ENCODE measurements at regions not wholly inside any gene's neighbourhood (a gene's known extent, or its start where the extent isn't known, plus 50 kb on each side); places are given as distances from the start of the nearest gene placed in this dataset.

DNA sequence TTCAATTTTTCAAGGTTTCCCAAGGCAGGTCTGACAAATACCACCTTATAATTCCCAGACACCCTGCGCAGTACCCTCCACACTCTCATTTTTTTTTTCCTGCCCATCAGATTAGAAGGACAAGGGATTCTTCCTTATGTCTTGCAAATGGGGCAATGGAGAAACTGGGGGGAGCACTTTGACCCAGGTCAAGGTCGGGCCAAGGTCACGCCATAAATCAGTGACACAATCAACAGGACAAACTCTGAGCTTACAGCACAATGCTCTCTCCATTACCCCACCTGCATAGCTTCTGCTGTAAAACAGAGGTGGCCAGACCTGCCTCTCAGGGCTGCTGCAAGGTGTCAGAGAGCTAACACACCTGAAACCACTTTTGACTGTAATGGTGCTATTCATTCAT, 254.4 kb upstream of the ZMIZ1 start:
- no peak for DNase-seq

DNA sequence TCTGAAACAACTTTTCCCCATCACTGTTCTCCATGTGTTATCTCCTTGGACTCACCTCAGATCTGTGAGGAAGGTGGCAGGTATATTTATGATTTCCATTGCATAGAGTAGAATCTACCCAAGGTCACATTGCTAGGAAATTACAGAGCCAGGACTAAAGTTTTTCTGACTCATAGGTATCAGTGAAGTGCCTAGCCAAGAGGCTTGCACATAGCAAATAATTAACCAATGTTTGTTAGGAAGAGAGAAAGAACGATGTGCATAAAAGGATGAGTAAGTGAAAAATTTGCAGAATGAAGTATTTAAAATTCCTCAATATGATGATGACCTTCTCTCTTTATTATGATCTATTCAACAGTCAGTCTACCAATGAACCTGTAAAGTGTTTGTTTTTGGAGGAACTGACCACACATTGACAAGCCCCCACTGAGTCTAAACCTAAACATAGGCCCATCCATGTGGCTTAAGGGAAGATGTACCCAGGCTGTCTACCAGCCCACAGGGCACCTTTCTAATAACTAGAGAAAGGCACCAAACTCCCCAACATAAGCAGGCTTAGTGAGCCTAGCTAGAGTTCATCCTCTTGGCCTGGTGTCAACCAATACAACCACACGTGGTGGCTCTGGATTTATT, 252.9 kb upstream of the ZMIZ1 start:
- no peak for DNase-seq

DNA sequence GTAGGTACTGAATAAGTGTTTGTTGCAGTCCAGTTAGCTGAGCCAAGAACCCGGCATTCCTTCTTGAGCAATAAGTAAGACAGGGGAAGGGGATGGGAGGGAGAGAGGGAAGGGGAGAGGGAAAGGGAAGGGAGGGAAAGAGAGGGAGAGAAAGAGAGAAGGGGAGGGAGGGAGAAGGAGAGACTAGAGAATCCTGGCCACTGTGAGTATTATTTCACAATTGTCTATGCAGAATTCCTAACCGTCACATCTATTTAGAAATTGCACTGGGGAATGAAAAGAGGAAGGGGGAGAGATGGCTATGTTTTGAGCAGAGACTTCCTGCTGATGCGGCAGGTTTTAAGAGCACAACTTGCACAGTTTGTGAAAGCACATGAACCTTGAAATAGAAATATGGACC, 251.4 kb upstream of the ZMIZ1 start:
- DNase-seq: no peak

GRCh38 chr10:78817804-78818203, 251.0 kb upstream of the ZMIZ1 start:
- no peak for DNase-seq

GRCh38 chr10:78819361-78820006, 249.3 kb upstream of the ZMIZ1 start:
- DNase-seq: no peak

GRCh38 chr10:78820007-78820362, 248.8 kb upstream of the ZMIZ1 start:
- DNase-seq: no peak

DNA sequence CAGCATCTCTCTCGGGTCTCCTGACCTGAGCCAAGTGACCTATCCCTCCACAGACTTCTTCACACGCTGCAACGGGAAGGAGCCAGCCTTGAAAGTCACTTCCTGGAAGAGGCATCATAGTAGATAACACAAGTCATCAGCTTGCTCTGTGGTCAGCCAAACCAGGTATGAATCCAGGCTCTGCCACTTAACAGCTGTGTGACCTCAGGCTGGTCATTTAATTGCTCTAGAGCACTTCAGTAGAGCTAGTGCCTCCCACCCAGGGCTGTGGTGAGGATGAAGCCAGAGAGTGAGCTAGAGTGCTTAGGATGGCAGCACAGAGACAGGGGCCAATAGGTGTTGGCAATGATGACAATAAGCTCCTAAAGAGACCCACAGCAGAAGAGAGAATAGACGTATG, 247.7 kb upstream of the ZMIZ1 start:
- no peak for DNase-seq

- DNase-seq: no peak
Observed at GRCh38 chr10:78828647-78829539, 239.9 kb upstream of the ZMIZ1 start.

- DNase-seq: no peak
Observed at GRCh38 chr10:78829565-78829964, 239.2 kb upstream of the ZMIZ1 start.

- DNase-seq: no peak
Observed at GRCh38 chr10:78830062-78830975, 238.4 kb upstream of the ZMIZ1 start.

- no peak for DNase-seq
Observed at GRCh38 chr10:78830976-78831375, 237.8 kb upstream of the ZMIZ1 start.

GRCh38 chr10:78831461-78831860, 237.3 kb upstream of the ZMIZ1 start:
- no peak for DNase-seq

GRCh38 chr10:78832281-78832680, 236.5 kb upstream of the ZMIZ1 start:
- no peak for DNase-seq

DNA sequence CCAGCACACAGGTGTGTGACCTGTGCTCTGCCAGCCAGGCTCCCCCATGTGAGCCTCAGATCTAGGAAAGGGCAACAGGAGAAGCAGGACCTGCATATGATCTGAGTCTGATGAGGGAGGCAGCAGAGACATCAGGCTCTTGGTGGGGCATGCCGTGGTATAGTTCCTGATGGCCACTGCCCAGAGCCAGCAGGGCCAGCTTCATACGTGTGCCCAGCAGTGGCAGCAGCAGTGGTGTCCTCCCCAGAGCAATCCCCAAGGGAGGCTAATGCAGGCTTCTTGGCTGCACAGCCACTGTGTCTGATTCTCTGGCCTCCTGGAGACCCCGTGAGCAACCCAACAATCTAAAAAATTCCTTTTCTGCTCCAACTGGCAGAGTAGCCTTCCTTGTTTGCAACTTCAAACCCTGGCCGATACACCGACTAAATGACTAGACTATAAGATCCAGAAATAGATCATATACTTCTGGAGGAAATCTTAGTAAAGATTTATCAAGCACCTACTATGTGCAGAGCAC, 230.6 kb upstream of the ZMIZ1 start:
- DNase-seq: no peak

DNA sequence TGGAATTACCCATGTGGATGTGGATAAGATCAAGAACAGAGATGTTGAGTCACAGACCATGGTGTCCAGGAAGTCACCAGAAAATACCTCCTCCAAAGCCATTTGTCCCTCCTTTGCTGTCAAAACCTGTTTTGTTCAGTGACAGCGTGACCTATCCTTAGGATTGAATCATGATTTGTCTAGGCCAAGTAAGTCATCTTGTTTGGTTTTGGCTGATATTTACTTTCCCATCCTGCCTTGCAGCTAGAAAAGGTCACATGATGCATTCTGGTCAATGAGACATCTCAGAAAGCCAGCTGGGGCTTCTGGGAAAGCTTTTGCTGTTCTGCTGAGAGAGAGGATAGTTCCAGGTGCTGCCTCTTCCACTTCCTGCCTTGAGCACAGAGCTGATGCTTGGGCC, 225.3 kb upstream of the ZMIZ1 start:
- no peak for DNase-seq

- DNase-seq: no peak
Observed at GRCh38 chr10:78844960-78845607, 223.7 kb upstream of the ZMIZ1 start.

DNA sequence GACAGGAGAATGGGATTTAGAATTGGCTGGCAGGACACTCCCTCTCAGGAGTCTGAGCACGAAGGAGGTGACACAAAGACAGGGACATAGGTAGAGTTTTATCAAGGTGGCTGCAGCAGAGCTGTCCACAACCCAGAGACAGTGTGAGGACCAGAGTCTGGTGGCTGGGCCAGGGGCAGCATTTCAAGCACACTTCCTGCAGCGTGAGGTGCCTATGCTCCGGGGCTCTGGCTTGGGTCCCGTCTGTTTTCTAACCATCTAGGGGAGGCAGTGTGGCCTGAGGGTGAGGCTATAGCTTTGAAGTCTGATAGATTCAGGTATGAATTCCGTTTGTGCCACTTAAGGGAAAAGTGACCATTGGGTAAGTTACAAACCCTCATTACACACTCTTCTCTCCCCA, 222.7 kb upstream of the ZMIZ1 start:
- no peak for DNase-seq

- DNase-seq: no peak
Observed at GRCh38 chr10:78846760-78847159, 222.0 kb upstream of the ZMIZ1 start.

DNA sequence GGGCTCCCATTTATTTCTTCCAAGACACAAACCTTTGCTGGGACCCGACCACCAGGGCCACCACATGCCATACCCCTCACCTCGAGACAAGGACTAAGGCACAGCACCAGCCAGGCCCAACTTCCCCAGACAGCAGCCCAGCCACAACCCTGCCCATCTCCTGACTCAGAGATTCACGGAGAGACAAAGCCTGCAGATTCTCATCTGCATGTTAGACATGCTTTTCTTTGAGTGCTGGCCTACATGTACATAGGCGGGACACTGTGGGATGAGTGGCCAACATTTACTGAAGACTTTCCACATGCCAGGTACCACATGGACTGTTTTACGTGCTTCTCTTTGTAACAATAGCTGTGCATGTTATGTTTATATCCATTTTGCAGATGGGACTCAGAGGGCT, 221.3 kb upstream of the ZMIZ1 start:
- no peak for DNase-seq

DNA sequence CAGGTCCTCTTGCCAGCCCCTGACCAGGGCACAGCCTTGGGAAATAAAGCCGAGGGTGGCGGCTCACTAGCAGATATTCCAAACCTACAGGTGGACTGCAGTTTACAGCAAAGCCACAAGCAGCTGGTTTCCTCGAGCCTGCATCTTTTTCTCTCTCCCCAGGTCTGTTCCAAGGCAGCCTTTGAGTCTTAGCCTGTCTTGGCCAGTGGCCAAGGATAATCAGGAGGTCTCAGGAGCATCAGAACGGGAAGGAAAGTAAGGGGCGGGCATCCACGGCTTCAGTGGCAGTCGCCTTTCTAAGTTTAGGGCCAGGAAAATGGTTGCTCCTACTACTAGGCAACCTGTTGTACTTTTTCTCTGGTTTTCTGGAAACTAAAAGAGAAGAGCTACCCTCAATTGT, 219.7 kb upstream of the ZMIZ1 start:
- no peak for DNase-seq

DNA sequence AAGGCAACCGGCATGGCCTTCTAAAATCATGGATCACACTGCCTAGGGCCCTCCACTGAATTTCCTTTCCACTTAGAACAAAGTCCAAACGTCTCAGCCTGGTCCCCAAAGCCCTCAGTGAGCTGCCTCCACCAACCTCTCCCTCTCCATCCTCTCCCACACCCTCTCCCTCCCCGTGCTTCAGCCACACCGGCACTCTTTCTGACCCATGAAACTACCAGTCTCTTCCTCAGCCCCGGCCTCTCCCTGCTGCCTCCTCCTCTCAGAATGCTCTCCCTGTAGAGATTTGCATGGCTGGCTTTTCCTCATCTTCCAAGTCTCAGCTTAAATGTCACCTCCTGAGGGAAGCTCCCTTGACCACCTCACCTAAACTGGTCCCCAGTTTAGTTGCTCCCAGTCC, 219.0 kb upstream of the ZMIZ1 start:
- DNase-seq: no peak

All from stimulated activated naive CD4-positive, alpha-beta T cell treated with Interleukin-2 at 50 U/mL for 16 hours (primary cell).